K562 (cell line): ENCODE measurements at regions not wholly inside any gene's neighbourhood (a gene's known extent, or its start where the extent isn't known, plus 50 kb on each side); places are given as distances from the start of the nearest gene placed in this dataset.

Source experiments
- ATAC-seq: fragments of 200-7000 bp; cut with Tn5 transposase; 3 replicates; pipeline ENCODE4 v1.9.1; 2020; ENCODE audit warnings: moderate library complexity
- BruUV-seq: library from RNA; stranded (reverse); fragments of 400-500 nt; replicated peaks from 2 replicates; lab custom pipeline; 2021; lab: Mats Ljungman, UMichigan
- CTCF ChIA-PET: fragments of 300-600 bp; formaldehyde crosslinking; extraction: SDS; loops from one replicate; lab custom pipeline; 2021; ENCODE audit warnings: low intra/inter-chr PET ratio; lab: Yijun Ruan, JAX
- POLR2A ChIA-PET: fragments of 300-600, 350-650 bp; sonication (Branson Sonifier 250); formaldehyde crosslinking; extraction: SDS; loops from one replicate; lab custom pipeline; 2021; ENCODE audit warnings: antibody characterized with exemption, inconsistent platforms; lab: Yijun Ruan, JAX
- DNase-seq, 4 experiments: peaks; one replicate each; pipeline versions ENCODE4 v3.0.0 to v3.0.0-alpha.2; 2011 to 2018; ENCODE audit warnings: low spot score in 3 of 4, mixed read lengths in 3 of 4; ENCODE audit errors: extremely low read depth in 1 of 4
- FAIRE-seq: peaks from 2 replicates; lab custom pipeline; 2011; peaks lifted over from hg19 to GRCh38; lab: Jason Lieb, UNC
- H2AFZ ChIP-seq: 2 replicates; pipeline ENCODE4 v1.6.0; 2011; ENCODE audit warnings: low read depth, low read length, control low read depth, inconsistent platforms
- H3K27ac ChIP-seq: fragments of 200-600 bp; 3 replicates; pipeline ENCODE4 v1.8.0; 2011; ENCODE audit warnings: low read depth, mild to moderate bottlenecking, control low read depth, inconsistent platforms, low read length, moderate library complexity, mixed read lengths; ENCODE audit errors: extremely low read depth
- H3K27me3 ChIP-seq, 2 experiments: fragments of 300-600 bp in 1 of 2; 2 replicates in 1 of 2; 3 replicates in 1 of 2; pipeline versions ENCODE4 v1.6.0 to v1.8.0; 2011; ENCODE audit warnings: inconsistent platforms in 2 of 2, low read length in 2 of 2, mild to moderate bottlenecking in 1 of 2, mixed read lengths in 1 of 2, moderate library complexity in 1 of 2; ENCODE audit not compliant: control insufficient read depth in 2 of 2, insufficient read depth in 2 of 2
- H3K36me3 ChIP-seq: fragments of 300-600 bp; 3 replicates; pipeline ENCODE4 v1.8.0; 2011; ENCODE audit warnings: mild to moderate bottlenecking, low read length, inconsistent platforms; ENCODE audit not compliant: control insufficient read depth, insufficient read depth
- H3K4me1 ChIP-seq, 2 experiments: fragments of 200-600 bp in 1 of 2; replicated peaks in 1 of 2; 2 replicates in 1 of 2; 3 replicates in 1 of 2; pipeline versions ENCODE4 v1.5.1 to v1.8.0; 2011; ENCODE audit warnings: inconsistent platforms in 2 of 2, low read length in 2 of 2, mild to moderate bottlenecking in 1 of 2, mixed read lengths in 1 of 2, moderate library complexity in 1 of 2; ENCODE audit not compliant: control insufficient read depth in 2 of 2, insufficient read depth in 2 of 2
- H3K4me2 ChIP-seq: 2 replicates; pipeline ENCODE4 v1.6.1; 2011; ENCODE audit warnings: low read length, control low read depth, inconsistent platforms, mixed read lengths; ENCODE audit not compliant: insufficient read depth
- H3K4me3 ChIP-seq: fragments of 200-600 bp; sonication (generic), shearing (Covaris generic); 2 replicates; pipeline ENCODE4 v1.5.1; 2016; ENCODE audit warnings: control low read depth, inconsistent platforms
- H3K79me2 ChIP-seq: fragments of 200-600 bp; 3 replicates; pipeline ENCODE4 v1.8.0; 2011; ENCODE audit warnings: low read length, inconsistent platforms; ENCODE audit not compliant: control insufficient read depth, insufficient read depth
- H3K9ac ChIP-seq, 2 experiments: 2 replicates each; pipeline versions ENCODE4 v1.6.0 to v1.6.1; 2011; ENCODE audit warnings: low read depth in 2 of 2, low read length in 2 of 2, control low read depth in 1 of 2, inconsistent platforms in 1 of 2, mild to moderate bottlenecking in 1 of 2, mixed read lengths in 1 of 2; ENCODE audit not compliant: insufficient read depth in 1 of 2
- H3K9me1 ChIP-seq: one replicate; pipeline ENCODE4 v1.6.0; 2011; ENCODE audit warnings: inconsistent platforms, mild to moderate bottlenecking, low read length, moderate library complexity; ENCODE audit not compliant: control insufficient read depth, insufficient read depth
- H3K9me3 ChIP-seq: replicated peaks from 2 replicates; pipeline ENCODE4 v1.5.1; 2011; ENCODE audit warnings: low read depth, low read length, inconsistent platforms; ENCODE audit not compliant: control insufficient read depth, insufficient read depth
- H4K20me1 ChIP-seq: replicated peaks from 2 replicates; pipeline ENCODE4 v1.6.1; 2011; ENCODE audit warnings: low read length, inconsistent platforms, mixed read lengths; ENCODE audit not compliant: control insufficient read depth, insufficient read depth
- ARID3A ChIP-seq: IDR thresholded peaks from 2 replicates; pipeline ENCODE4 v1.6.1; 2012; ENCODE audit warnings: low read depth, low read length, improper control_type of control experiment, borderline replicate concordance
- BRD9 ChIP-seq: fragments of 450-650 bp; IDR thresholded peaks from 2 replicates; pipeline ENCODE4 v1.6.1; 2018; ENCODE audit warnings: low read depth; ENCODE audit not compliant: partially characterized antibody
- DDX20 ChIP-seq: fragments of 450-650 bp; IDR thresholded peaks from 2 replicates; pipeline ENCODE4 v1.6.1; 2016; ENCODE audit warnings: missing genetic modification characterization, low read depth, mild to moderate bottlenecking, missing compliant biosample characterization, moderate library complexity
- MAFF ChIP-seq: IDR thresholded peaks from 2 replicates; pipeline ENCODE4 v1.6.1; 2012; ENCODE audit warnings: low read length, improper control_type of control experiment
- PHF21A ChIP-seq: fragments of 450-650 bp; IDR thresholded peaks from 2 replicates; pipeline ENCODE4 v1.6.1; 2017; ENCODE audit warnings: low read depth, borderline replicate concordance
- POLR2G ChIP-seq: fragments of 200-400 bp; formaldehyde crosslinking; IDR thresholded peaks from 2 replicates; pipeline ENCODE4 v1.6.1; 2017; ENCODE audit warnings: low read depth, mild to moderate bottlenecking, antibody characterized with exemption, low read length, moderate library complexity
- WGBS: fragments of 100-300 bp; shearing (Covaris generic); methylation state at CpG from one replicate; pipeline ENCODE4 v1.1.6; 2016; ENCODE audit warnings: low coverage, mixed read lengths; ENCODE audit not compliant: insufficient coverage; ENCODE audit errors: missing lambda C conversion rate; 5-methylcytosine and 5-hydroxymethylcytosine counted together
- in situ Hi-C: fragments of 300-500 bp; cut with MboI; formaldehyde crosslinking; loops from 4 replicates; pipeline ENCODE4 v1.15.0; 2018; ENCODE audit warnings: inconsistent platforms, mixed read lengths
- intact Hi-C: fragments of 100-400 bp; cut with micrococcal nuclease; formaldehyde crosslinking; loops from 2 replicates; pipeline ENCODE4 v1.14.2; 2022
- TF ChIP-seq, protein P1 (sequence below): sonication (generic); formaldehyde crosslinking; IDR thresholded peaks from 2 replicates; pipeline ENCODE4 v1.8.0; 2023; ENCODE audit warnings: mild to moderate bottlenecking, missing genetic modification reagents

DNA sequence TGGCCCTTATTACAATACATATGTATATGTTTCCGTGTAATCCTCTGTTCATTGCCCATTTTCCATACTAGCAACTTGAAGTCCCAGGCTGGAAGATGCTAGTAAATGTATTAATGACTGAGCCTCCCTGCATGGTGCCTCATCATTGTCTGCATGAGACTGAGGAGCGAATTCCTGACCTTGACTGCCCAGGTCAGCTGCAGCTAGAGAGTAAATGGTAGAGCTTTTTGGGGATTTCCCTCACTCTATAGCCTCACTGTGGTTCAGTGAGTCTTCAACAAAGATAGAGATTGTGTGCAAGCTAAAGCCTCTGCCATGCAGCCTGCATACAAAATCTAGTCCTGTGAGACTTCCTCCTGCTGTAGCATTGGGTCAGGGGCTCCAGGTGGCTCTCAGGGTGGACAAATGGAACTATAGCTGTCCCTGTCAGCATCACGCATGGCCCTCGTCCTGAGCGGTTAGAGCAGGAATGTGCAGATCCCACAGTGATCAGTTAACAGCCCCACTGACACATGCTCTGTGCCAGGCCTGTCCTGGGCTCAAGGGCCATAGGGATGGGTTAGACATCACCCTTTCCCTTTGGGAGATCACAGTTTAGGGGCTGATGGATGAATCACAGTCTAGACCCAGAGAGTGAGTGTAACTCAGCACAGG is 741.7 kb downstream of the MATN1 start:
- Histone ChIP-seq H3K4me2 (no peak overlapping the region), H3K27ac (no peak overlapping the region), H3K9ac (no peak overlapping the region), H2AFZ (no peak overlapping the region), H3K4me3 (no peak overlapping the region), H3K9me1 (no peaks in the 10 kb centered on the region), H3K4me1 (no peaks in the 10 kb centered on the region), H3K79me2 (no peaks in the 10 kb centered on the region), H3K9me3 (no peaks in the 10 kb centered on the region), H3K36me3 (no peaks in the 10 kb centered on the region), H4K20me1 (no peaks in the 10 kb centered on the region), H3K27me3 (peaks cover 0 to 6% of the 10 kb centered on the region in 2 experiments; a peak in 1 of 5 replicates)
- BruUV-seq = no TSS peak
- ATAC-seq (no peak), FAIRE-seq (no peak), DNase-seq (no peak)
- in situ Hi-C loops (no loop called here), intact Hi-C loops (no loop called here)
- 0% methylated on average over 5 of the region's 5 CpGs for WGBS
- ChIA-PET CTCF (no interaction called here), POLR2A (no interaction called here)
- TF ChIP-seq POLR2G (no peak), MAFF (no peak), DDX20 (tag) (no peak), PHF21A (no peak), BRD9 (no peak), ARID3A (no peak)
- TF ChIP-seq, protein P1, sequence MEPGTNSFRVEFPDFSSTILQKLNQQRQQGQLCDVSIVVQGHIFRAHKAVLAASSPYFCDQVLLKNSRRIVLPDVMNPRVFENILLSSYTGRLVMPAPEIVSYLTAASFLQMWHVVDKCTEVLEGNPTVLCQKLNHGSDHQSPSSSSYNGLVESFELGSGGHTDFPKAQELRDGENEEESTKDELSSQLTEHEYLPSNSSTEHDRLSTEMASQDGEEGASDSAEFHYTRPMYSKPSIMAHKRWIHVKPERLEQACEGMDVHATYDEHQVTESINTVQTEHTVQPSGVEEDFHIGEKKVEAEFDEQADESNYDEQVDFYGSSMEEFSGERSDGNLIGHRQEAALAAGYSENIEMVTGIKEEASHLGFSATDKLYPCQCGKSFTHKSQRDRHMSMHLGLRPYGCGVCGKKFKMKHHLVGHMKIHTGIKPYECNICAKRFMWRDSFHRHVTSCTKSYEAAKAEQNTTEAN = no peak
